SK-N-SH treated with all-trans-retinoic acid at 6 μM for 48 hours (cell line): ENCODE measurements at regions not wholly inside any gene's neighbourhood (a gene's known extent, or its start where the extent isn't known, plus 50 kb on each side); places are given as distances from the start of the nearest gene placed in this dataset.

Source experiments
- ATAC-seq: fragments of 200-7000 bp; cut with Tn5 transposase; 3 replicates; pipeline ENCODE4 v1.9.1; 2020; ENCODE audit warnings: mild to moderate bottlenecking, moderate library complexity
- ARNTL ChIP-seq: fragments of 450-650 bp; formaldehyde crosslinking; IDR thresholded peaks from 2 replicates; pipeline ENCODE4 v1.5.0; 2020; ENCODE audit warnings: low read depth, mild to moderate bottlenecking, moderate library complexity, borderline replicate concordance
- BACH2 ChIP-seq: fragments of 250-450 bp; sonication (Bioruptor Pico); IDR thresholded peaks from 2 replicates; pipeline ENCODE4 v1.9.0; 2021; ENCODE audit warnings: mild to moderate bottlenecking, borderline replicate concordance
- CREB5 ChIP-seq: fragments of 250-450 bp; sonication (Bioruptor Pico); IDR thresholded peaks from 2 replicates; pipeline ENCODE4 v1.5.1; 2020; ENCODE audit warnings: low read depth, mild to moderate bottlenecking, moderate library complexity
- CSDC2 ChIP-seq: fragments of 250-450 bp; sonication (Bioruptor Pico); IDR thresholded peaks from 2 replicates; pipeline ENCODE4 v1.5.0; 2020; ENCODE audit warnings: mild to moderate bottlenecking, moderate library complexity
- CSRNP3 ChIP-seq: fragments of 250-450 bp; sonication (Bioruptor Pico); IDR thresholded peaks from 2 replicates; pipeline ENCODE4 v1.5.1; 2021; ENCODE audit warnings: mild to moderate bottlenecking, moderate library complexity
- ESRRG ChIP-seq: fragments of 250-450 bp; sonication (Bioruptor Pico); IDR thresholded peaks from 2 replicates; pipeline ENCODE4 v1.6.1; 2021; ENCODE audit warnings: mild to moderate bottlenecking
- GLIS3 ChIP-seq: fragments of 250-450 bp; sonication (Bioruptor Pico); IDR thresholded peaks from 2 replicates; pipeline ENCODE4 v1.5.0; 2020; ENCODE audit warnings: mild to moderate bottlenecking, moderate library complexity
- ISL1 ChIP-seq: fragments of 250-450 bp; sonication (Bioruptor Pico); IDR thresholded peaks from 2 replicates; pipeline ENCODE4 v2.1.2; 2022; ENCODE audit warnings: mild to moderate bottlenecking, moderate library complexity
- OSR1 ChIP-seq: fragments of 250-450 bp; sonication (Bioruptor Pico); IDR thresholded peaks from 2 replicates; pipeline ENCODE4 v1.8.0; 2022; ENCODE audit warnings: moderate library complexity, mild to moderate bottlenecking, inconsistent platforms
- POU6F1 ChIP-seq: fragments of 250-450 bp; sonication (Bioruptor Pico); IDR thresholded peaks from 2 replicates; pipeline ENCODE4 v1.8.0; 2021; ENCODE audit warnings: low read depth, mild to moderate bottlenecking, moderate library complexity, borderline replicate concordance
- PPARA ChIP-seq: fragments of 250-450 bp; sonication (Bioruptor Pico); IDR thresholded peaks from 2 replicates; pipeline ENCODE4 v1.5.0; 2020; ENCODE audit warnings: mild to moderate bottlenecking, borderline replicate concordance
- RARB ChIP-seq: fragments of 250-450 bp; sonication (Bioruptor Pico); IDR thresholded peaks from 2 replicates; pipeline ENCODE4 v1.8.0; 2021; ENCODE audit warnings: mild to moderate bottlenecking, moderate library complexity
- SNAI2 ChIP-seq: fragments of 250-450 bp; sonication (Bioruptor Pico); IDR thresholded peaks from 2 replicates; pipeline ENCODE4 v1.5.0; 2020; ENCODE audit warnings: mild to moderate bottlenecking, moderate library complexity
- TOX ChIP-seq: fragments of 250-450 bp; sonication (Bioruptor Pico); IDR thresholded peaks from 2 replicates; pipeline ENCODE4 v1.8.0; 2021; ENCODE audit warnings: mild to moderate bottlenecking, moderate library complexity, borderline replicate concordance
- TSHZ2 ChIP-seq: fragments of 250-450 bp; sonication (Bioruptor Pico); IDR thresholded peaks from 2 replicates; pipeline ENCODE4 v1.5.0; 2020; ENCODE audit warnings: mild to moderate bottlenecking, moderate library complexity
- ZC3H10 ChIP-seq: fragments of 250-450 bp; sonication (Bioruptor Pico); IDR thresholded peaks from 2 replicates; pipeline ENCODE4 v1.5.1; 2021; ENCODE audit warnings: mild to moderate bottlenecking, moderate library complexity
- ZFP3 ChIP-seq: fragments of 250-450 bp; sonication (Bioruptor Pico); IDR thresholded peaks from 2 replicates; pipeline ENCODE4 v1.5.0; 2020; ENCODE audit warnings: mild to moderate bottlenecking, moderate library complexity
- ZFP30 ChIP-seq: fragments of 450-650 bp; formaldehyde crosslinking; IDR thresholded peaks from 2 replicates; pipeline ENCODE4 v1.5.0; 2022; ENCODE audit warnings: mild to moderate bottlenecking, moderate library complexity
- ZNF565 ChIP-seq: fragments of 450-650 bp; formaldehyde crosslinking; conservative IDR thresholded peaks from 2 replicates; pipeline ENCODE4 v1.5.0; 2020; ENCODE audit warnings: low read depth, mild to moderate bottlenecking, moderate library complexity
- ZNF70 ChIP-seq: fragments of 450-650 bp; formaldehyde crosslinking; IDR thresholded peaks from 2 replicates; pipeline ENCODE4 v1.5.0; 2020; ENCODE audit warnings: mild to moderate bottlenecking, moderate library complexity
- ZNF8 ChIP-seq: fragments of 450-650 bp; formaldehyde crosslinking; IDR thresholded peaks from 2 replicates; pipeline ENCODE4 v1.5.0; 2020; ENCODE audit warnings: mild to moderate bottlenecking, moderate library complexity

GRCh38 chr4:181611033-181611711 is 632.0 kb upstream of the TENM3 start:
- ATAC-seq = no peak
- TF ChIP-seq GLIS3 (CRISPR knock-in tag) (no peak), TOX (no peak), SNAI2 (CRISPR knock-in tag) (no peak), TSHZ2 (CRISPR knock-in tag) (no peak), RARB (no peak), ARNTL (CRISPR knock-in tag) (no peak), OSR1 (CRISPR knock-in tag) (no peak), PPARA (CRISPR knock-in tag) (no peak), ESRRG (CRISPR knock-in tag) (no peak), ISL1 (CRISPR knock-in tag) (no peak), ZC3H10 (no peak), CSDC2 (CRISPR knock-in tag) (no peak), CSRNP3 (CRISPR knock-in tag) (no peak), CREB5 (CRISPR knock-in tag) (no peak), ZNF70 (CRISPR knock-in tag) (no peak), ZNF8 (CRISPR knock-in tag) (no peak), ZNF565 (CRISPR knock-in tag) (no peak), ZFP30 (CRISPR knock-in tag) (no peak), POU6F1 (CRISPR knock-in tag) (no peak), BACH2 (CRISPR knock-in tag) (no peak)

- TF ChIP-seq ZNF565 (CRISPR knock-in tag) (no peak), ZFP3 (no peak), CSDC2 (CRISPR knock-in tag) (no peak), ESRRG (CRISPR knock-in tag) (no peak), POU6F1 (CRISPR knock-in tag) (no peak), ZC3H10 (no peak), ZNF8 (CRISPR knock-in tag) (no peak), ARNTL (CRISPR knock-in tag) (no peak), CSRNP3 (CRISPR knock-in tag) (no peak), ZFP30 (CRISPR knock-in tag) (no peak), CREB5 (CRISPR knock-in tag) (no peak), BACH2 (CRISPR knock-in tag) (no peak), OSR1 (CRISPR knock-in tag) (no peak), ZNF70 (CRISPR knock-in tag) (no peak), RARB (no peak)
- no peak for ATAC-seq
These were observed 631.1 kb upstream of the TENM3 start for GRCh38 chr4:181611946-181612600.
